Embryonic facial prominence (tissue), 1 donor: ENCODE measurements at regions not wholly inside any gene's neighbourhood (a gene's known extent, or its start where the extent isn't known, plus 50 kb on each side); places are given as distances from the start of the nearest gene placed in this dataset.
A peak's percentile ranks its signal among the peaks of the same experiment; 100 is the strongest.

ENCODE experiments used
- DNase-seq: peaks from one replicate; pipeline ENCODE4 v3.0.0-alpha.2; 2016; ENCODE audit errors: extremely low spot score

GRCh38 chr11:119795690-119796089, 66.7 kb upstream of the NECTIN1 start:
- no peak for DNase-seq

DNA sequence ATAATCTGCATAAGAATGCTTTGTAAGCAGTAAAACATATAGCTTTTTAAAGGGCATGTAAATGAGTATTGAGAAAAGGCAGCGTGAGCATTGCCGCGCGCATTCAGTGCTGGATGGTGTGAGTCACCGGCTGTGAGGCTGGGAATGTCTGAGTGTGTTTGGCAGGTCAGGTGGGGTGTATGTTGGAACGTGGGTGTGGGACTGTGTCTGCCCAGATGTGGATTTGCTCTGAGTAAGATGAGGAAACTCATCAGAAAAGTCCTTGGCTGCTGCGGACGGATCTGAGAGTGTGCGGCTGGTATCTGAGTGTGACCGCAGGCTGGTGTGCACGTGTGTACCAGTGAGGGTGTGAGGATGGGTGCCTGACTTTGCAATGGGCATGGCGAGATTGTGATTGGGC, 66.2 kb upstream of the NECTIN1 start:
- DNase-seq = no peak

DNA sequence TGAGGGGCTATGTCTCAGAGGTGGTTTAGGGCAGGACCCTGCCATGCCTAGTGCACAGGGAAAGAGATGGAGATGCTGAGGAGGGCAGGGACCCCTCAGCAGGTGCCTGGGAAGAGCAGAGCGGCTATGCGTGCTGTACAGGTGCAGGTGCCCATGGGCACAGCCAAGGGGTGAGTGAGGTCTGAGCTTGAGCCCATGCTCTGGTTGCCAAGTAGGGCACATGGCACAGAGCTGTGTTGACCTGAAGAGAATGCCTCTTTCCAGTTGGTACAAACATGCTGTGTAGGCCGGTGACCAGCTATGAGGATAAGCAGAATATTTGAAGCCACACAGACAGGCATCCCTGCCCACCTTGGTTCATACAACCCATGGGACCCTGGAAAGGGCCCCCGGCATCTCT, 65.8 kb upstream of the NECTIN1 start:
- no peak for DNase-seq

DNA sequence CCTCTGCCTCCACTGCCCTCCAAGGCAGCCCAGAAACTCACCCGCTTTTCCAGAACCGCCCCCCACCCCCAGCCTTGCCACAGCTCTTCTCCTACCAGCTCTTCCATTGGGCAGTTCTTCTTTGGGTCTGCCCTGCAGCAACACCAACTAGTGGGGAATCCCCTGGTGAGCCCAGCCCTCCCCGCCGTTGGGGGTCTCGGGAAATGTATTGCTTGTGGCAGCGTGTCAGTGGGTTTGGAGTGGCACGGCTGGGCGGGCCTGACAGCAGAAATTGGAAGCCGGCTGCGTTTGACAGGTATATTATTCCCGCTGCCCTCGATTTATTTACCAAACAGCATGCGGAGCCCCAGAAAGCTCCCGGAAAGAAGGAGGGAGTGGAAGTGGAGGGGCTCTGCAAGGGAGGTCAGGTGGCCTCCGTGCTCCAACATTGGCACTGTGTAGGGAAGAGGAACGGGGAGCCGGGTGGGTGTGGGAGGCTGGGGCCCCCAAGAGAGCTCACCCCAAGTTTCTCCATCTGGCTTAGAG, 65.2 kb upstream of the NECTIN1 start:
- DNase-seq = no peak

DNA sequence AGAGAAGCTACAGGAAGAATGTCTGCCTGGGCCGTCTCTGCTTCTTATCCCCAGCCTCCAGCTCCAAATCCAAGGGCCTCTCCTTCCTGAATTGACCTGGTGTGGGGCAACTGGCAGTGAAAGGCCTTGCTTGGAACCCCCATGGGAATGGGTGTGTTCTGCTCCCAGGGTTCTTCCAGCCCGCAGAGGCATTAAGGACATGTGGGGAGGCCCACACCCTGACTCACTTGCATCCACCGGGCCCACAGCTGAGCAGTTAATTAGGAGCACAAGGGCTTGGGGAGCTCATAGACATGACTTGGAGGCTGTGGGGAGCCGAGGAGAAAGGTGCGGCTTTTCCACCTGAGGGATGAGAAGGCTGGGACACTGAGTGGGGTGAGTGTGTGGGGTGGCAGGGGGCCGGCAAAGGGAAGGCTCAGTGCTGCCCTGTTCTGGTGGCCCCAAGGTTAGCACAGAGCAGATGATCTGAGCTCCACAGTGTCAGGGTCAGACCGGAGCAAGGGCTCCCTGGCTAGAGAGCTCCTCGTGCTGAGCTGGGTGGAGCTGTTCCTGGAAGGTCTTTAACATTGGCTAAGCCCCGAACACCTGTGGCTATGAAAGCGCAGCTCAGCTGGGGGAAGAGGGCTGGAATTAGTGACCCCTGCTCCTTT, 64.5 kb upstream of the NECTIN1 start:
- DNase-seq = no peak

DNA sequence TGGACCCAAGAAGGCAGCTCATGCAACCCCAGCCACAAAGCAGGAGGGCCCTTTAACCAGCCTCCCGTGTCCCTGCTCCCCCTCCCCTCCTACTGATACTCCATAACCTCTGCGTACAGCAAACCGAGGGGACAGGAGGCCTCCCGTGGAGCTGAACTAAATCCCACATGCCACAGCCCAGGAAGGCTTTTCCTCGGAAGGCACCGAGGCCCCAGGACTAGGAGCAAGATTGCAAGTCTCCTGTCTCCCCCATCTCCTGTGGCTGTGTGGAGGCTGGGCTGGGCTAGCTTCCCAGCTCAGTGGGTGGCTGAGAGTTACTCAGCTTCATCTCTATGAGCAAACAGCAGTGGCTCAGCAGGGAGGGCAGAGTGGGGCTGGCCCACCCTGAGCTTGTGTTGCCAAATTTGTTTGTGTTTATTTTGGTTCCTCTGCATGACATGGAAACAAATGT, 62.7 kb upstream of the NECTIN1 start:
- peak; percentile 11 for DNase-seq

DNA sequence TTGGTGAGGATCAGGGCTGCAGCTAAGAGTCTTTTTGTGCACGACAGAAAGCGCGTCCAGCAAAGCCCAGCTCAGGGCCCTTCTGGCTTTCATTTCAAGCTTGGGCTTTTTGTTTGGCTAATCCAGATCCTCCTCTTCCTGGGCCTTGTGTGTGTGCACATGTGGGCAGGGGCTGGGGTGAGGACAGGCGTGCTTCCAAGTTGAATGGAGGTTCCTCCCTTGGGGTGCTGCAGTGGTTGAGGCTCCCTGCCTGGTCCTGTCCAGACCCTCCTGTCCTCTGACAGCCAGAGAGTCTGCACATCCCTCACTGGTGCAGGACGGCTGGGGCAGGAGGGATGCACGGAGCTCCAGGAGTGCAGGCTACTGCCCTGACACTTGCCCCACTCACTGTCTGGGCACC, 62.0 kb upstream of the NECTIN1 start:
- DNase-seq = no peak

DNA sequence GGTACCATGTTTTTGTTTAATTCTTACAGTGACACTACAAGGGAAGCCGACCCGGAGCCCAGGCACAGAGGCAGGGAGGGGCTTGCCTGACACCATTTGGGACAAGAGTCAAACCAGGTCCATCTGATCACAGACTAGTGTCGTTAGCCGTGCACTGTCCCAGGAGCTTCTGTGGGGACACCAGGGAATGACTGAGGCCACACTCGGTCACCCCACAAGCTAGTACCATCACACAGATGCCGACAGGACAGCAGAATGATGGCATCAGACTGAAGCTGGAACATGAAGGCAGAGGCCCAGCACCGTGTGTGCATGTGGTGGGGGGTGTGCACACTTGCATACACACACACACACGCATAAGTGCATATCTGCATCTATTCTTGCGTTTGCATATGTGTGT, 61.5 kb upstream of the NECTIN1 start:
- DNase-seq = no peak

- DNase-seq = no peak
These were observed 60.9 kb upstream of the NECTIN1 start for GRCh38 chr11:119789766-119790407.

DNA sequence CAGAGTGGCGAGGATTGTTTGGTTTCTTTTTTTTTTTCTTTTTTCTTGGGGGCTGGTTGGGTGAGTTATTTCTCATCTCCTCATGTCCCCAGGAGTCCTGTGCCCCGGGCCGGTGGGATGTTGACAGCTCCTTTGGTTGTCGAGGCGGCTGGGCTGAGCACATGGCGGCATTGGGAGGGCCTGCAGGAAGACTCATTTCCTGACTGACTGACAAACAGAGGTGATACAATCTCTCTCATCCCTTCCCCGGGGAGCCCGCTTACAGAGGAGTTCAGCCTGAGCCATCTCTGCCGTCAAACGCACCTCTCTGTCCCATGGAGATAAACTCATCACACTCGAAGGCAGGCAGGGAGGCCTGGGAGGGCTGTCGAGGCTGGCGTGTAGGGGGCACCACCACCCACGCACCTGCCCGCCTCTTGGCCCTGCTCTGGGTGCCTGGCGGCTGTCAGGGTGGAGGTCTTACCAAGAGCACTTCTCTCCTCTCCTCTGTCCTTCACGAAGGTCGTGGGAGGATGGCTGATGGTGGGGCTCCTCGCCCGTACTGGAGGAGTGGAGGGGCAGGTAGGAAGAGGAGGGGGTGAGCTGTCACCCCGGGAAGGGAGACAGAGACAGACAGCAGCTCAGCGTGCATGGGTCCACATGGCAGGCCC, 60.0 kb upstream of the NECTIN1 start:
- DNase-seq = no peak

DNA sequence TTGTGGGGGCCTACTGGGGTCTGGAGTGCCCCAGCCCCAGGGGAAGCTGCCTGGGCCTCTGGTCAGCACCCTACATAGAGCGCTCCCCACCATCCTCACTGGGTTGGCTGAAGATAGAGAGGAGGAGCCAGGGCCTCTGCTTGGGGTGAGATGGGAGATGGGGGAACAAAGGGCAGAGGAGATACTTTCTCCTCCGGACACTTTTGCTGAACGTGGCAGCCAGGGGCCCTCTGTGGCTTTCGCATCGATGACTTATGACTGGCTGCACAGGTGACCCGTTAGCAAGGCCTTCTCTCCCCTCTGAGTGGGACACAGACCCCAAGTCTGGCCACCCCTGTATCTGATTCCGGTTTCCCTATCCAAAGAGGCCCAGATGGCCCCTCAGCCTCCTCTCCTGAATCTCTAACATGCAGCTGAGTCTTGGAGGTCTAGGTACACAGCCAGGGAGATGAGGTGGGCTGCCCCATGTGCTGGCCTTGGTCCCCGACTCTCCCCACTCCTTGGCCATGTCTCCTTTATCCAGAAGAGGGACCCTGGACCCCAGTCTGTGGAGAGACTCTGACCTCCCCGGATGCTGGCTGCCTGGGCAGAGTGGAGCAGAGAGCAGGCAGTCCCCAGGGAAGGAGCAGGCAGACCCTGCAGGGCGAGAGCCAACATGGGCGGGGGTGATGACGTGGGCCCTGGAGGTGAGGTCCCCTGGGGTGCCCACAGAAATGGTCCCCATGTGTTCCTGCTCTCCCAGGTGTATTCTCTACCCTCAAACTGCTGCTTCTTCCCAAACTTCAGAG, 59.3 kb upstream of the NECTIN1 start:
- DNase-seq = no peak

DNA sequence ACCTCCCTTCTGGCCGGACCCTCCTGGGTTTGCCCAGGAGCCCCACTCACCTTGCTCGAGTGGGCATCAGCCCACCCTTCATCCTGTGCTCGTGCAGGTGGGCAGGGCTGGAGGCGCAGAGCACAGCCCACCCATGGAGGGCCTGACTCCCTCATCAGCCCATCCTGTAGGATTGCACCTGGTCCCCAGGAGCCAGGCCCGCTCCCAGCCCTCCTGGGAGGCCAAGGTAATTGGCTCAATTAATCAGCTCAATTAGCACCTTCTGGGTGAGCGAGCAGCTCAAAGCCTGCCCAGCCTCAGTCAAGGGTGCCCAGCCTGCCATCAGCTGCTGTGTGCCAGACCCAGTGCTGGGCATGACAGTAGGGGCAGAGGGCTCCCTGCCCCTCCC, 58.1 kb upstream of the NECTIN1 start:
- no peak for DNase-seq

- no peak for DNase-seq
These were observed 57.6 kb upstream of the NECTIN1 start for GRCh38 chr11:119786431-119787073.

DNA sequence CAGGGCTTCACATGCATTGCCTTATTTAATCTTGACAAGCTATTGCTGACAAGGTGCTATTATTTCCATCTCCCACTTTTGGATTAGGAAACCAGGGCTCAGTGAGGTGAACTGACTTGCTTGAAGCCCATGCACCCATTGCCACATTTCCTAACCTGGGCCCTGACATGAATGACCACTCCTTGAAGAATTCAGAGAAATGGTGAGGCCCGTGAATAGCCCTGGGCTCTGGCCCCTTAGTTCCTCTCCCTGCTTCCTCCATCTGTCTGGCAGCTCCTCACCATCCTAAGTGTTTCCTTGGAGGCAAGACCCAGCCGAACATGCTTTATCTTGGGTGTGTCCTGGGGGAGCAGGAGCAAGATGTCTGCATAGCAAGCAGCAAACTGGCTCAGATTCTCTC, 56.1 kb upstream of the NECTIN1 start:
- no peak for DNase-seq

GRCh38 chr11:119784421-119784820, 55.4 kb upstream of the NECTIN1 start:
- DNase-seq = no peak

DNA sequence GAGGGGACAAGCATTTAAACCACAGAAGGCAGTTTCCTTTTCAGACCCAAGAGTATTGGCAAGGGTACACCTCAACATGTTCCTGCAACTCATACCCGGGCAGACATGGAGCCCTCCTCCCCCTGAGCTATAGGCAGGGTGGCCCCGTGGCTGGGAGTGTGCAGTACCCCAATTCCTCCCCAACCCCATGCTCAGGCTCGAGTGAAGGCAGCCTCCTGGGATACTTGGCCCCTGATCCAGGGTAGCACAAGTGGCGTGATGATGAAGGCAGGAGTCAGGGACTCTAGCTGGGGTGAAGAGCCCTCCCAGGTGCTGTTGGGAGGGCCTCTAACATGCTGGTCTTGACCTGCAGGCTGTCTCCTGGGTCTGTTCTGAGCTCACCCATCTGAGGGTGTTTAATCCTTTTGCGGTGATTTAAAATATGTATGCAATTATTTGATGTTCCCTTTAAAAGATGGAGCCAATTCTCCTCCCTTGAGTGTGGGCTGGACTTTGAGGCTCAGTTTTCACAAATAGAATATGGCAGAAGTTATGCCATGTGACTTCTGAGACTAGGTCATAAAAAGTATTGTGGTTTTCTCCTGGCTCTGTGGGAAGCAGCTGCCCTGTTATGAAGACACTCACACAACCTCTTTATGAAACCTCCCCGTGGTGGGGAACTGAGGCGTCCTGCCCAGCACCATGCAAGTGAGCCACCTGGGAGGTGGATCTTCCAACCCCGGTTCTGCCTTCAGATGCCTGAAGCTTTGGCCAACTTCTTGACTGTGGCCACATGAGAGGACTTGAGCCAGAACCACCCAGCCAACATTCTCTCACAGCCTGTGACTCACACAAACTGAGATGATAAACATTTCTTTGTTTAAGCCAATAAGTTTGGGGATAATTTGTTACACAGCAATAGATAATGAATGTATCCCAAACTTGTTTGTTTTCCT, 54.7 kb upstream of the NECTIN1 start:
- DNase-seq = no peak

DNA sequence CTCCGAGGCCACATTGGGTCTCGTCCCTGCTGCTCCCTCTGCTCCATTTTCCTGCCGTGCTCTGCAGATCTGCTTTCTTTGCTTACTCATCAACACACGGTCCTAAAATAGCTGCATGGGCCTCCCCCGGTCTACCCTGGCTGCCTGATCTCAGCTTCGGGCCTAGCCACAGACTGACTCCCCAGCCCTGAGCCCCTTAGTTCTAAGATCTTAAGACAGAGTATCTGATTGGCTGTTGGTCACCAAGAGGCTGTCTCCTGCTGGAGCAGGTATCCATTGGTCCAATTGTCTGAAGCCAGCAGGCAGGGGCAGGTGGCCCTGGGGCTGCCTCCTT, 53.7 kb upstream of the NECTIN1 start:
- no peak for DNase-seq

DNA sequence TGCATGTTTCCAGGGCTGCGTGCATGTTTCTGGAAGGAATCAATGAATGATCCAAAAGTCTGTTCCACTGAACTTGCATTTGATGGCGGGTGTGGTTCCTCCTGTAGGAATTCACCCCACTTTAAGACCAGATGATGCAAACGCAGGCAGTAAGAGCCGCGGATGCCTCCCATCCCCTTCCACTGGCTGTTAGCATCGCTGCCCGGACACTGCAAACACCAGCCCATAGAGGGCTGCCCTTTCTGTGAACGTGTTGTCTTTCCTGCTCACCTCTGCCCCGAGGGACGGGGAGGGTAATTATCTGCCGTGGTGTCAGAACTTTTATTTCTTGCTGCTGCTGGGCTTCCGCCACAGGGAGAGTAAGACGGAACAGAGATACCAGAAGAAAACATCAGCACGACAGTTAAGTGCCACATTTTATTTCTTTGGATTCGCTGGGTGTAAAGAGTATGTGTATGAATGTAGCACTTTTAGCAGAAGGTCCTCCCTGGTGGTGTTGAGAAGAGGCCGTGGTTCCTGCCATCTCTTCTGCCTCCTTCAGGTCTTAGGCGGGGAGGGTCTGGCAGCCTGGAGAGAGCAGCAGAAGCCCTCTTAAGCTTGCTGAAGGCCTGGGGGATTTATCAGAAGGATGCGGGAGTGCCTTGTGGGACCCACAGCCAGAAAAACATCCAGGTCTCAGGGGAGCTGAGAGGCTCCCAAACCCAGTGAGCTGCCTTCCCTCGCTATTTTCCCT, 53.2 kb upstream of the NECTIN1 start:
- DNase-seq = no peak

- DNase-seq = no peak
These were observed 51.4 kb upstream of the NECTIN1 start for GRCh38 chr11:119780222-119780953.
